NOMO-1 (cell line): ENCODE measurements at regions not wholly inside any gene's neighbourhood (a gene's known extent, or its start where the extent isn't known, plus 50 kb on each side); places are given as distances from the start of the nearest gene placed in this dataset.

Experiments used
- DNase-seq, 2 experiments: peaks; one replicate each; lab custom pipeline; 2025; ENCODE audit not compliant: unreplicated experiment in 2 of 2; lab: John Stamatoyannopoulos, UW

- DNase-seq = no peak
Observed at GRCh38 chr20:60463798-60464197, 505.6 kb downstream of the CDH26 start.

- DNase-seq = no peak
Observed at GRCh38 chr20:60465439-60465838, 507.2 kb downstream of the CDH26 start.

GRCh38 chr20:60465993-60466686, 507.9 kb downstream of the CDH26 start:
- no peak for DNase-seq

GRCh38 chr20:60466687-60467022, 508.4 kb downstream of the CDH26 start:
- DNase-seq = no peak

- DNase-seq = no peak
Observed at GRCh38 chr20:60467078-60467477, 508.9 kb downstream of the CDH26 start.

- no peak for DNase-seq
Observed at GRCh38 chr20:60467771-60468170, 509.5 kb downstream of the CDH26 start.

- no peak for DNase-seq
Observed at GRCh38 chr20:60469829-60470228, 511.6 kb downstream of the CDH26 start.

GRCh38 chr20:60470366-60470765, 512.1 kb downstream of the CDH26 start:
- no peak for DNase-seq

- no peak for DNase-seq
Observed at GRCh38 chr20:60473211-60473610, 515.0 kb downstream of the CDH26 start.

- DNase-seq = no peak
Observed at GRCh38 chr20:60474385-60474910, 516.2 kb downstream of the CDH26 start.

- no peak for DNase-seq
Observed at GRCh38 chr20:60476045-60476444, 517.8 kb downstream of the CDH26 start.

GRCh38 chr20:60477958-60478357, 519.7 kb downstream of the CDH26 start:
- peak; percentile 32 to 50 for DNase-seq

GRCh38 chr20:60478533-60478932, 520.3 kb downstream of the CDH26 start:
- DNase-seq = no peak

- no peak for DNase-seq
Observed at GRCh38 chr20:60480950-60481742, 522.9 kb downstream of the CDH26 start.

GRCh38 chr20:60481743-60482133, 523.5 kb downstream of the CDH26 start:
- DNase-seq = no peak

GRCh38 chr20:60482221-60483008, 524.2 kb downstream of the CDH26 start:
- no peak for DNase-seq

- DNase-seq = no peak
Observed at GRCh38 chr20:60483371-60483770, 525.1 kb downstream of the CDH26 start.

- no peak for DNase-seq
Observed at GRCh38 chr20:60484316-60484715, 526.1 kb downstream of the CDH26 start.

GRCh38 chr20:60485012-60485760, 527.0 kb downstream of the CDH26 start:
- DNase-seq = no peak

- no peak for DNase-seq
Observed at GRCh38 chr20:60486315-60486714, 528.1 kb downstream of the CDH26 start.

GRCh38 chr20:60486937-60487336, 528.7 kb downstream of the CDH26 start:
- no peak for DNase-seq
